GM19025 (cell line): ENCODE measurements at regions not wholly inside any gene's neighbourhood (a gene's known extent, or its start where the extent isn't known, plus 50 kb on each side); places are given as distances from the start of the nearest gene placed in this dataset.
"Not testable (repeated sequence)": the region's sequence is repeated elsewhere in the genome, so short reads cannot be mapped to it uniquely, and the experiment has no call there.

ENCODE experiments used
- ATAC-seq: cut with Tn5 transposase; IDR thresholded peaks from one replicate; pipeline ENCODE4 v1.9.1; 2021; ENCODE audit warnings: mild to moderate bottlenecking, low read depth, moderate library complexity; ENCODE audit not compliant: unreplicated experiment

DNA sequence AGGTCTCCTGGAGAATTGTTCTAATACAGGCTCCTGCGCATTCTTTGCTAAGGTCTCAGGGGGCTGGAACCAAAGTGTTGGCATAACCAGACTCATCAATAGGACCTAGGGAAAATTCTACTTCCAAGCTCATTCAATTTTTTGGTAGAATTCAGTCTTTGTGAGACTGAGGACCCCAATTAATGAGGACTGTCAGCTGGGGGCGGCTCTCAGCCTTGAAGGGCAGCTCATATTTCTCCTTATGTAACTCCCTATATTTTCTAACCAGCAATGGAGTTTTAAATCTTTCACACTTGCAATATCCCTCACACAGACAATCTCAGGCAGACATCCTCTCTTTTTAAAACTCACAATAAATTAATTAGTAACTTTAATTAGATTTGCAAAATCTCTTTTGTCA, 476.4 kb upstream of the LRFN5 start:
- ATAC-seq = no peak

DNA sequence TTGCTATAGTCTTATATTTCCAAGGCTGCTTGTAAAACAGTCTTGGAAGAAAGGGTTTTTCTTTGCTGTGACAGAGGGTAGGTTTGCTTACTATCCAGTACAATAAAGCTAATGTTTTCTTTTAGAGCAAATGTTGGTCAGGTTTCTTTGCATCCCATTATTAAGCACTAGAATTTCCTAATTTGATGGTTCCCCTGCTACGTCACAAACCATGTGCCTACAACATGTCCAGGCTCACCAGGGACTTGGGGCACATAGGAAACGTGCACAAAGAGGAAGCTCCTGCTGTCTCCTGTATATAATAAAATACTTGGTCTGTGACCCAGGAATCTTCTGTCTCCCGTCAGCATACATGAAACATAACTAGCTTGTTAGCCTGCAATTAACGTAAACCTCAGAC, 486.3 kb upstream of the LRFN5 start:
- no peak for ATAC-seq

DNA sequence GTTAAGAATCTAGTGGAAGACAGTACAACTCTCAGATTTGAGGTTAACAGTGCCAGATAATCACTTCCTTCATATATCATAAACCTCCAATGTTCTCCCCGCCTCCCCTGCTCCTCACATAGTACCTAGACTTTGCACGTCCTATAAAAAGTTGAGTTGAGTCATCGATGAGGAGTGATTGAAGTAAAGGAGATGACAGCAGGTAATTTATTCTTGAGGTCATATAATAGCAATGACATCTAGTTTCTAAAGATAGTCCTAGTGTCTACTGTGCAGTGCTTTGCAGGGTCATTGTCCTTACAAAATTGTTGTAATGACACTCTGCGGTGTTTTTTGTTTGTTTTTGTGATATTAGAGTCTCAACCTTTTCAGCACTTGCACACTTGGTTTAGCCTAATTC, 510.5 kb upstream of the LRFN5 start:
- no peak for ATAC-seq

- no peak for ATAC-seq
Measured at GRCh38 chr14:41087056-41087455, 519.6 kb upstream of the LRFN5 start.

GRCh38 chr14:41073544-41073943, 533.1 kb upstream of the LRFN5 start:
- ATAC-seq = no peak

DNA sequence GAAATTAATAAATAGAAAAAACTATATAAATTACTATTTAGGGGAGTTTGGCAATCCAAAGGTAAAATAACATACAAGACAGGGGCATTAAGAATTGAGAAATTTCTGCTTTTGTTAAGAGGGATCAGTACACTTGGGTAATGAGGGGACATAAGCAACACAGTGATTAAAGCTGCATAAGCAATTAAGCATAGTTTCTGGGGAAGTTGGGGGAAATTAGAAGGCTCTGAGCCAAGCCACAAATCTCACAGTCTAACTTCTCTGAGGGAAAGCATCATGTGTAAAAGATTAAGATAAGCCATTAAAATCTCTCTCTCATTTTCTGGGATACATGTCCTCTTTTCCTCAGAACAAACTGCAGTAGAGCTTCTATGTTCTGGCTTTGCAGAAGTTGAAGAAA, 533.9 kb upstream of the LRFN5 start:
- no peak for ATAC-seq

- ATAC-seq = no peak
Measured at GRCh38 chr14:41071351-41071750, 535.3 kb upstream of the LRFN5 start.

DNA sequence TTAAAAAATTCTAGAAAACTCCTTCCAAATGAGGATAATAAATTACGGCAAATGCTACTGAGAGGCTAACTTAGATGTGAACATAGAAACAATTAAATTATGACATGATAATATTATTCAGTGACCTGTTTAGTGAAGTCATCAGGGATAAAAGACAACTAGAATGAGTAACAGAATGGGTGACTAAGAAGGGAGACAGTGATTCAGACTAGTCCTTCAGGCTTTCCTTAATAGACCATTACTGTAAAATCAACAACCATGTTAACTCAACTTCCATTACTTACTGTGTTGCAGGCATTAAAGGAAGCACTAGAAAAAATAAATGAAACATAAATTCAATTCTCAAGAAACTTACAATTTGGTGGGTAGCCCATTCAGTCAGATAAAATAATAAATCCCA, 543.9 kb upstream of the LRFN5 start:
- no peak for ATAC-seq

DNA sequence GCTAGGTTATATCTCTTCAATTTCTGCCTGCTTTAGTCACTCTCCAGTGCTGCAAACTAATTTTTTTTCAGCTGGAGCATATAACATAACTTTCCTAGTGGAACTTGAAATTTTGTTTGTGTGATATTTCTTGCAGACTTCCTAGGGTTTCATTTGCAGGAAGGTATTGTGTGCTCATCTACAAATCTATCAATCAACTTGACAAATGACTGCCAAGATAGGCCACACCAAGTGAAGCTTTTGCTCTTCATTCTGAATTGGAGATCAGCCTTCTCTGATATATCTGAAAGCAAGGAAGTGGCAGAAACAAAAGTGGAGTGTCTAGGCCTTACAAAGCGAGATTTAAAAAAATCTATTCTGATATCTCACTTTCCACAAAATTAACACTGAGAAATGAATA, 551.1 kb upstream of the LRFN5 start:
- no peak for ATAC-seq

DNA sequence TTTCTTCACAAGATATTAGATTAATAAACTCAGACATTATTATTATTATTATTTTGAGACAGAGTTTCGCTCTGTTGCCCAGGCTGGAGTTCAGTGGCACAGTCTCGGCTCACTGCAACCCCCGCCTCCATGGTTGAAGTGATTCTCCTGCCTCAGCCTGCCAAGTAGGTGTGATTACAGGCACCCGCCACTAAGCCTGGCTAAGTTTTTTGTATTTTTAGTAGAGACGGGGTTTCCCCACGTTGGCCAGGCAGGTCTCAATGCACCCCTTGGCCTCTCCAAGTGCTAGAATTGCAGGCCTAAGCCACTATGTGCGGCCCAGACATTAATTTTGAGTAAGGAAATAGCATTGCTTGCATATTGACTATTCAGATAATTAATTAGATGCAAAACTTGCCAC, 554.9 kb upstream of the LRFN5 start:
- no peak for ATAC-seq

- no peak for ATAC-seq
Measured at GRCh38 chr14:41047763-41048162, 558.9 kb upstream of the LRFN5 start.

DNA sequence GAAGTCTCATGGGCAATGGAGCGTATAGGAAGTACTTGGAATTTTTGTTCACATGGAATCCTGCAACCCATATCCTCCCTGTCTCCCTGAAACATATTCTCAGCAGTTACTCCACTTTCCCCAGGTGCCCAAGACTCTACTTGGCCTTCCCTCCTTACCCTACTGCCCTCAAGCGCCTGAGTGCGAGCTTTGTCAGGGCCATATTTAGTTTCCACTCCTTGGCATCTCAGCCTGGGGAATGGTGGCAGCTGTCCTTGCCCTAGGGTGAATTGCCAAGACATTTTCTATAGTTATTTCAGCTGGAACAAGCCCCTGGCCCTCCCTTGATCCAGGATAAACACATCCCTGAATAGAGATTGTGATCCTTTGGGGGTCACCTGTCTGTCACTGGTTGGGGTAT, 569.3 kb upstream of the LRFN5 start:
- no peak for ATAC-seq

- no peak for ATAC-seq
Measured at GRCh38 chr14:41034969-41035368, 571.7 kb upstream of the LRFN5 start.

DNA sequence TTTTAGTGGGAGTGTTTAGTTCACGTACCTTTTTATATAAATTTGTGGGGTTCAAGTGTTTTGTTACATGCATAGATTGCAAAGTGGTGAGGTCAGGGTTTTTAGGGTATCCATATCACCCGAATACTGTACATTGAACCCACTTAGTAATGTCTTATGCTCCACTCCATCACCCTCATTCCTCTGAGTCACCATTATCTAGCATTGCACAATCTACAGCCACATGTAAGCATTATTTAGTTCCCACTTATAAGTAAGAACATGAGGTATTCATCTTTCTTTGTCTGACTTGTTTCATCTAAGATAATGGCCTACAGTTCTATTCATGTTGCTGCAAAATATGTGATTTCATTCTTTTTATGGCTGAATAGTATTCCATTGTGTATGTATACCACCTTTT, 583.7 kb upstream of the LRFN5 start:
- no peak for ATAC-seq

DNA sequence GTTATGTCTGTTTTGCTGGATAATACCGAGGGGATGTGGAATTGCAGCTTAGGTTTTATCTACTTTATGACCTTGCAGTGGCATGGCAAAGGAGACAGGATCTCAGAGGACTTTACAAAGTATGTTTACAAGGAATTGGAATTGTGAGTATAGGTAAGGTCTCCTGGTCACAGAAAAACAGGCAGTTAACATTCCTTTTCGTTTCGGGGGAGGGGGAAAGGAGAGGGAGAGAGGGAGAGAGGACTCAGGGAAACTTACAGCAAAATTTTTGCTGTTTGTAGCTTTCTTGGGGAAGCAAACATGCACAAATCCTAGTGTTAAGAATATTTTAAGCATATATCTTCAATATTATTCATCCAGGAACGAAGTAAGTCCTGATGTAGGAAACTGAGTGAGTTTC, 590.5 kb upstream of the LRFN5 start:
- ATAC-seq = no peak

GRCh38 chr14:41000350-41000749, 606.3 kb upstream of the LRFN5 start:
- no peak for ATAC-seq

- no peak for ATAC-seq
Measured at GRCh38 chr14:40989260-40989659, 617.4 kb upstream of the LRFN5 start.

- ATAC-seq = no peak
Measured at GRCh38 chr14:40987481-40987880, 619.2 kb upstream of the LRFN5 start.

- no peak for ATAC-seq
Measured at GRCh38 chr14:40986655-40987054, 620.0 kb upstream of the LRFN5 start.

DNA sequence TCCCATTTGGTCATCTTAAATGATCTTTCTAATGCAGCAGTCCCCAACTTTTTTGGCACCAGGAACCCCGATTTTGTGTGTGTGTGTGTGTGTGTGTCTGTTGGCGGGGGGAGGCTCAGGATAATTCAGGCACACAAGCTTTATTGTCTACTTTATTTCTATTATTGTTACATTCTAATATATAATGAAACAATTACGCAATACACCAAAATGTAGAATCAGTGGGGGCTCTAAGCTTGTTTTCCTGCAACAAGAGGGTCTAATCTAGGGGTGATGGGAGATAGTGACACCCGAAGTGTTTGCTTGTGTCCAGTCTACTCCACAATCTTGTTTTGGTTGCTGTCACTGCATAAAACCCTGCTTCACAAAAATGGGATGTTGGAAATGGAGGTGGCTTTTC, 621.1 kb upstream of the LRFN5 start:
- no peak for ATAC-seq

DNA sequence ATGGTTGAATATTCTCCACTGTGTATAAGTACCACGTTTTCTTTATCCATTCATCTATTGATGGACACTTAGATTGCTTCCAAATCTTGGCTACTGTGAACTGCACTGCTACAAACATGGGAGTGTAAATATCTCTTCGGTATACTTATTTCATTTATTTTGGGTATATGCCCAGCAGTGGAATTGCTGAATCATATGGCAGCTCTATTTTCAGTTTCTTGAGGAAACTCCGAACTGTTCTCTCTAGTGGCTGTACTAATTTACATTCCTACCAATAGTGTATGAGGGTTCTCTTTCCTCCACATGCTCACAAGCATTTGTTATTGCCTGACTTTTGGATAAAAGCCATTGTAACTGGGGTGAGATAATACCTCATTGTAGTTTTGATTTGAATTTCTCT, 623.1 kb upstream of the LRFN5 start:
- ATAC-seq = no peak

GRCh38 chr14:40981247-40981646, 625.4 kb upstream of the LRFN5 start:
- ATAC-seq = no peak

DNA sequence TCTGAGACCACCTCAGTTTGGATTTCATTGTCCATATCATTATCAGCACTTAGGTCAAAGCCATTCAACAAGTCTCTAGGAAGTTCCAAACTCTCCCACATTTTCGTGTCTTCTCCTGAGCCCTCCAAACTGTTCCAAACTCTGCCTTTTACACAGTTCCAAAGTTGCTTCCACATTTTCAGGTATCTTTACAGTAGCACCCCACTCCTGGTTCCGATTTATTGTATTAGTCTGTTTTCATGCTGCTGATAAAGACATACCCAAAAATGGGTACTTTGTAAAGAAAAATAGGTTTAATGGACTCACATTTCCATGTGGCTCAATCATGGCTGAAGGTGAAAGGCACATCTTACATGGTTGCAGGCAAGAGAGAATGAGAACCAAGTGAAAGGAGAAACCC, 646.4 kb upstream of the LRFN5 start:
- ATAC-seq = not testable (repeated sequence)

DNA sequence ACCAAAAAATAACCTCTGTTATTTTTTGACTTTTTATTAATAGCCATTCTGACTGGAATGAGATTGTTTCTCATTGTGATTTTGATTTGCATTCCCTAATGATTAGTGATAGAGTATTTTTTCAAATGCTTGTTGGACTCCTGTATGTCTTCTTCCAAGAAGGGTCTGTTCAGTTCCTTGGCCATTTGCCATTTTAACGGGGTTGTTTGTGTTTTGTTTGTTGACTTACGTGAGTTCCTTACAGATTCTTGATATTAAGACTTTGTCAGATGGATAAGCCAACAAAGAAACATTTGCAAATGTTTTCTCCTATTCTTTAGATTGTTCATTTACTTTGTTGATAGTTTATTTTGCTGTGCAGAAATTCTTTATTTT, 651.6 kb upstream of the LRFN5 start:
- ATAC-seq = no peak
